Endothelial cell of umbilical vein (primary cell): ENCODE measurements at regions not wholly inside any gene's neighbourhood (a gene's known extent, or its start where the extent isn't known, plus 50 kb on each side); places are given as distances from the start of the nearest gene placed in this dataset.

Experiments used
- BruUV-seq: library from RNA; stranded (reverse); fragments of 400-500 nt; replicated peaks from 2 replicates; lab custom pipeline; 2021; lab: Mats Ljungman, UMichigan
- CTCF ChIA-PET: fragments of 300-600, 350-600 bp; sonication (Branson Sonifier 250); formaldehyde crosslinking; loops from one replicate; lab custom pipeline; 2021; ENCODE audit warnings: antibody characterized with exemption, inconsistent platforms; lab: Charles Lee
- POLR2A ChIA-PET: fragments of 300-600, 350-600 bp; sonication (Branson Sonifier 250); formaldehyde crosslinking; loops from one replicate; lab custom pipeline; 2021; ENCODE audit warnings: antibody characterized with exemption, inconsistent platforms; lab: Charles Lee
- DNase-seq: peaks from one replicate; pipeline ENCODE4 v3.0.0-alpha.2; 2011; ENCODE audit warnings: low read depth, low spot score
- FAIRE-seq: peaks from 2 replicates; lab custom pipeline; 2011; peaks lifted over from hg19 to GRCh38; lab: Jason Lieb, UNC
- H2AFZ ChIP-seq: 2 replicates; pipeline ENCODE4 v1.6.0; 2012; ENCODE audit warnings: low read depth, low read length, control low read depth, inconsistent platforms
- H3K27ac ChIP-seq: 2 replicates; pipeline ENCODE4 v1.5.1; 2011; ENCODE audit warnings: low read depth, mild to moderate bottlenecking, control low read depth, low read length, moderate library complexity; ENCODE audit not compliant: insufficient read depth
- H3K27me3 ChIP-seq, 2 experiments: 2 replicates each; pipeline versions ENCODE4 v1.6.0 to v1.6.1; 2011; ENCODE audit warnings: low read length in 2 of 2, mixed read lengths in 1 of 2; ENCODE audit not compliant: control insufficient read depth in 2 of 2, insufficient read depth in 2 of 2
- H3K36me3 ChIP-seq, 2 experiments: 2 replicates in 1 of 2; 3 replicates in 1 of 2; pipeline ENCODE4 v1.5.1; 2011; ENCODE audit warnings: low read length in 2 of 2, mild to moderate bottlenecking in 1 of 2, moderate library complexity in 1 of 2; ENCODE audit not compliant: control insufficient read depth in 2 of 2, insufficient read depth in 2 of 2; ENCODE audit errors: extremely low read depth in 1 of 2
- H3K4me1 ChIP-seq: 3 replicates; pipeline ENCODE4 v1.5.1; 2011; ENCODE audit warnings: mild to moderate bottlenecking, low read length; ENCODE audit not compliant: control insufficient read depth, insufficient read depth; ENCODE audit errors: extremely low read depth
- H3K4me2 ChIP-seq: 2 replicates; pipeline ENCODE4 v1.6.1; 2011; ENCODE audit warnings: low read length, control low read depth, mixed read lengths; ENCODE audit not compliant: insufficient read depth
- H3K4me3 ChIP-seq, 3 experiments: fragments of 200-600 bp in 1 of 3; sonication (generic), shearing (Covaris generic) in 1 of 3; replicated peaks in 1 of 3; 2 replicates each; pipeline ENCODE4 v1.5.1; 2011 to 2016; ENCODE audit warnings: control low read depth in 3 of 3, low read length in 3 of 3, mild to moderate bottlenecking in 2 of 3, inconsistent platforms in 1 of 3, low read depth in 1 of 3, moderate library complexity in 1 of 3; ENCODE audit not compliant: insufficient read depth in 1 of 3
- H3K79me2 ChIP-seq: 2 replicates; pipeline ENCODE4 v1.6.0; 2012; ENCODE audit warnings: low read length, inconsistent platforms; ENCODE audit not compliant: control insufficient read depth, insufficient read depth
- H3K9ac ChIP-seq: replicated peaks from 2 replicates; pipeline ENCODE3; 2011; ENCODE audit warnings: low read length, control low read depth; ENCODE audit not compliant: insufficient read depth; ENCODE audit errors: extremely low read depth
- H3K9me1 ChIP-seq: replicated peaks from 3 replicates; pipeline ENCODE4 v1.6.0; 2011; ENCODE audit warnings: mild to moderate bottlenecking, low read length; ENCODE audit not compliant: control insufficient read depth, insufficient read depth; ENCODE audit errors: extremely low read depth
- H3K9me3 ChIP-seq: replicated peaks from 2 replicates; pipeline ENCODE4 v1.5.1; 2012; ENCODE audit warnings: low read length, inconsistent platforms; ENCODE audit not compliant: control insufficient read depth, insufficient read depth
- H4K20me1 ChIP-seq: replicated peaks from 2 replicates; pipeline ENCODE3; 2011; ENCODE audit warnings: mild to moderate bottlenecking, low read length; ENCODE audit not compliant: control insufficient read depth, insufficient read depth; ENCODE audit errors: extremely low read depth
- EZH2 ChIP-seq: IDR thresholded peaks from 2 replicates; pipeline ENCODE4 v1.6.1; 2012; ENCODE audit warnings: borderline replicate concordance, low read depth, mild to moderate bottlenecking, moderate library complexity, low read length, inconsistent platforms; ENCODE audit not compliant: severe bottlenecking
- FOS ChIP-seq: IDR thresholded peaks from 2 replicates; pipeline ENCODE4 v1.6.1; 2011; ENCODE audit warnings: mild to moderate bottlenecking, low read length, moderate library complexity, borderline replicate concordance; ENCODE audit not compliant: insufficient read depth
- GATA2 ChIP-seq: IDR thresholded peaks from 2 replicates; pipeline ENCODE4 v1.7.0; 2011; ENCODE audit warnings: low read depth, mild to moderate bottlenecking, moderate library complexity, mixed read lengths, low read length; ENCODE audit not compliant: insufficient read length, insufficient read depth
- JUN ChIP-seq: IDR thresholded peaks from 2 replicates; pipeline ENCODE4 v1.6.1; 2011; ENCODE audit warnings: borderline replicate concordance, low read depth; ENCODE audit not compliant: insufficient read length, insufficient read depth
- MYC ChIP-seq: IDR thresholded peaks from one replicate; pipeline ENCODE4 v1.6.1; 2011; ENCODE audit warnings: mild to moderate bottlenecking, low read depth, low read length
- POLR2A ChIP-seq: IDR thresholded peaks from 2 replicates; pipeline ENCODE4 v1.6.1; 2012; ENCODE audit warnings: low read depth, mild to moderate bottlenecking, control low read depth, low read length
- POLR2AphosphoS5 ChIP-seq: IDR thresholded peaks from 2 replicates; pipeline ENCODE4 v1.6.1; 2012; ENCODE audit warnings: low read depth, mild to moderate bottlenecking, control low read depth, low read length, moderate library complexity; ENCODE audit not compliant: insufficient read depth
- dilution Hi-C: fragments of 300-500 bp; cut with MboI; formaldehyde crosslinking; loops from one replicate; pipeline ENCODE4 v1.15.0; 2019; ENCODE audit warnings: low sequenced_read_pairs; ENCODE audit not compliant: extremely low pct_ligation_motif_present
- intact Hi-C: fragments of 100-400 bp; cut with micrococcal nuclease; formaldehyde crosslinking; loops from one replicate; pipeline ENCODE4 v1.10.0; 2022
- TF ChIP-seq, protein P1 (sequence below): IDR thresholded peaks from 2 replicates; pipeline ENCODE4 v1.6.1; 2011; ENCODE audit not compliant: insufficient read depth, insufficient read length
- TF ChIP-seq, protein P2 (sequence below), 2 donors: IDR thresholded peaks; 1 replicate in 1 of 2; 2 replicates in 1 of 2; pipeline ENCODE4 v1.5.1; 2011; ENCODE audit warnings: low read length in 2 of 2, mild to moderate bottlenecking in 2 of 2, moderate library complexity in 2 of 2, control low read depth in 1 of 2, inconsistent platforms in 1 of 2, low read depth in 1 of 2; ENCODE audit not compliant: insufficient read depth in 1 of 2; ENCODE audit errors: extremely low read depth in 1 of 2

DNA sequence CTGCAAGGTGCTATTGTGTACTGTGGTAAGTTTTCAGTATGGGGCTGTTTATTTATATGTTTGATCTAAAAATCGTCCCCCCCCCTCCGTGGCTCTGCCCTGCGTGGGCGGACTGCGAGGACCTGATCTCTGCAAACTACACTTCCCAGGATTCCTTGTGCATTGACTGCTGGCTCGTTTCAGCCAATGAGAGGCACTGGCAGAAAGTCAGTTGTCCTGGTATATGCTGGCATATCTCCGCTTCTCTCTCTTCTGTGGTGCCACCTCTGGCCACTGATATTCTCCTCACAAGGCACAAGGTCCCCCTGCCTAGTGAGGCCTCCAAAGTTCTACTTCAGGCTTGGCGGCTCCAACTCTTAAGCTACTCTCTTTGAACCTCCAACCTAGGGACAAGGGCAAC lies 168.8 kb upstream of the ZFP42 start:
- H3K9ac ChIP-seq = no peak overlapping the region
- CTCF ChIA-PET = no interaction called here
- FAIRE-seq (no peak), DNase-seq (no peak)
- BruUV-seq = no TSS peak
- H3K4me1 ChIP-seq = no peaks in the 10 kb centered on the region
- dilution Hi-C loops (no loop called here), intact Hi-C loops (no loop called here)
- no peaks in the 10 kb centered on the region for H3K79me2 ChIP-seq
- no peaks in the 10 kb centered on the region for H3K9me3 ChIP-seq
- no peaks in the 10 kb centered on the region for H3K9me1 ChIP-seq
- H2AFZ ChIP-seq = no peak overlapping the region
- TF ChIP-seq POLR2A (no peak), GATA2 (no peak), JUN (no peak), FOS (no peak), POLR2AphosphoS5 (no peak)
- TF ChIP-seq, protein P1, sequence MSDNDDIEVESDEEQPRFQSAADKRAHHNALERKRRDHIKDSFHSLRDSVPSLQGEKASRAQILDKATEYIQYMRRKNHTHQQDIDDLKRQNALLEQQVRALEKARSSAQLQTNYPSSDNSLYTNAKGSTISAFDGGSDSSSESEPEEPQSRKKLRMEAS = no peak
- no peaks in the 10 kb centered on the region for H3K27me3 ChIP-seq
- no peaks in the 10 kb centered on the region for H3K36me3 ChIP-seq
- H3K27ac ChIP-seq = no peak overlapping the region
- no peak overlapping the region for H3K4me2 ChIP-seq
- no peak overlapping the region for H3K4me3 ChIP-seq
- POLR2A ChIA-PET = no interaction called here
- no peaks in the 10 kb centered on the region for H4K20me1 ChIP-seq

DNA sequence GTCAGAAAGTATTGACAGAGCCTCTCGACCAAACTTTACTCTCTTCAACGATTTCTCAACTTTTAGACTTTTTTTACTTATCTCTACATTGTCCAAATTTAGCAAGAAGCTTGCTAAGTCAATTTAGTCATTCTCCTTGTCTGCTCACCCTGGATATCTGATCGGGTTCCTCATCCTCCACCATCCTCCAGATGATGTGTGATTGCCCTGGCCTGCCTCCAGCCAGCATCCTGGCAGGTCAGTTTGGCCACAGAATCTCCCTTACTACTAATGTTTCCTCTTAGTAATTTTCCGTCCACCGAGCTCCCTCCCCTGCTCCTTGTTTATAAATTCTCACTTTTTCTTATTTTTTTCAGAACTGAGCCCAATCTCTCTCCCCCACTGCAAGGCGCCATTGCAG lies 167.9 kb upstream of the ZFP42 start:
- no TSS peak for BruUV-seq
- Histone ChIP-seq H3K4me3 (no peak overlapping the region), H3K9ac (no peak overlapping the region), H3K27ac (no peak overlapping the region), H3K4me2 (no peak overlapping the region), H3K9me3 (peaks cover 1% of the 10 kb centered on the region), H3K9me1 (no peaks in the 10 kb centered on the region), H4K20me1 (no peaks in the 10 kb centered on the region), H3K79me2 (no peaks in the 10 kb centered on the region), H3K27me3 (no peaks in the 10 kb centered on the region), H3K4me1 (no peaks in the 10 kb centered on the region), H2AFZ (no peak overlapping the region), H3K36me3 (no peaks in the 10 kb centered on the region)
- TF ChIP-seq FOS (no peak), MYC (no peak), JUN (no peak), GATA2 (no peak), EZH2 (no peak), POLR2AphosphoS5 (no peak)
- TF ChIP-seq, protein P1 = no peak
- TF ChIP-seq, protein P2, sequence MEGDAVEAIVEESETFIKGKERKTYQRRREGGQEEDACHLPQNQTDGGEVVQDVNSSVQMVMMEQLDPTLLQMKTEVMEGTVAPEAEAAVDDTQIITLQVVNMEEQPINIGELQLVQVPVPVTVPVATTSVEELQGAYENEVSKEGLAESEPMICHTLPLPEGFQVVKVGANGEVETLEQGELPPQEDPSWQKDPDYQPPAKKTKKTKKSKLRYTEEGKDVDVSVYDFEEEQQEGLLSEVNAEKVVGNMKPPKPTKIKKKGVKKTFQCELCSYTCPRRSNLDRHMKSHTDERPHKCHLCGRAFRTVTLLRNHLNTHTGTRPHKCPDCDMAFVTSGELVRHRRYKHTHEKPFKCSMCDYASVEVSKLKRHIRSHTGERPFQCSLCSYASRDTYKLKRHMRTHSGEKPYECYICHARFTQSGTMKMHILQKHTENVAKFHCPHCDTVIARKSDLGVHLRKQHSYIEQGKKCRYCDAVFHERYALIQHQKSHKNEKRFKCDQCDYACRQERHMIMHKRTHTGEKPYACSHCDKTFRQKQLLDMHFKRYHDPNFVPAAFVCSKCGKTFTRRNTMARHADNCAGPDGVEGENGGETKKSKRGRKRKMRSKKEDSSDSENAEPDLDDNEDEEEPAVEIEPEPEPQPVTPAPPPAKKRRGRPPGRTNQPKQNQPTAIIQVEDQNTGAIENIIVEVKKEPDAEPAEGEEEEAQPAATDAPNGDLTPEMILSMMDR (IDR thresholded peaks at IDR 0.05; ENCODE audit: extremely low read depth in 1 of 2, insufficient read depth in 1 of 2, low read depth in 1 of 2, low read length in 2 of 2) = no peak
- ChIA-PET CTCF (no interaction called here), POLR2A (no interaction called here)
- DNase-seq = no peak
- intact Hi-C loops (no loop called here), dilution Hi-C loops (no loop called here)
- FAIRE-seq = no peak
